ENCODE measurements at regions not wholly inside any gene's neighbourhood (a gene's known extent, or its start where the extent isn't known, plus 50 kb on each side); places are given as distances from the start of the nearest gene placed in this dataset.

- H3K27me3 ChIP-seq (ENCODE audit: control insufficient read depth, insufficient read depth, low read length): no peaks in the 10 kb centered on the region
- no peak overlapping the region for H3K4me3 ChIP-seq (ENCODE audit: low read length)
- Mint-ChIP-seq H3K27me3 (ENCODE audit: low read depth in 2 of 2) (peaks cover 8 to 16% of the 10 kb centered on the region in 2 donors), H3K27ac (no peak overlapping the region), H3K4me3 (no peak overlapping the region), H3K4me1 (peaks cover 0 to 10% of the 10 kb centered on the region in 2 donors), H3K36me3 (no peaks in the 10 kb centered on the region), H3K9me3 (no peaks in the 10 kb centered on the region)
- WGBS (ENCODE audit: insufficient coverage): 91% methylated on average over 18 of the region's 18 CpGs
- TF ChIP-seq, protein P1, sequence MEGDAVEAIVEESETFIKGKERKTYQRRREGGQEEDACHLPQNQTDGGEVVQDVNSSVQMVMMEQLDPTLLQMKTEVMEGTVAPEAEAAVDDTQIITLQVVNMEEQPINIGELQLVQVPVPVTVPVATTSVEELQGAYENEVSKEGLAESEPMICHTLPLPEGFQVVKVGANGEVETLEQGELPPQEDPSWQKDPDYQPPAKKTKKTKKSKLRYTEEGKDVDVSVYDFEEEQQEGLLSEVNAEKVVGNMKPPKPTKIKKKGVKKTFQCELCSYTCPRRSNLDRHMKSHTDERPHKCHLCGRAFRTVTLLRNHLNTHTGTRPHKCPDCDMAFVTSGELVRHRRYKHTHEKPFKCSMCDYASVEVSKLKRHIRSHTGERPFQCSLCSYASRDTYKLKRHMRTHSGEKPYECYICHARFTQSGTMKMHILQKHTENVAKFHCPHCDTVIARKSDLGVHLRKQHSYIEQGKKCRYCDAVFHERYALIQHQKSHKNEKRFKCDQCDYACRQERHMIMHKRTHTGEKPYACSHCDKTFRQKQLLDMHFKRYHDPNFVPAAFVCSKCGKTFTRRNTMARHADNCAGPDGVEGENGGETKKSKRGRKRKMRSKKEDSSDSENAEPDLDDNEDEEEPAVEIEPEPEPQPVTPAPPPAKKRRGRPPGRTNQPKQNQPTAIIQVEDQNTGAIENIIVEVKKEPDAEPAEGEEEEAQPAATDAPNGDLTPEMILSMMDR (IDR thresholded peaks at IDR 0.05): no peak
- DNase-seq: no peak
- no peak for ATAC-seq
- intact Hi-C loops (cut with micrococcal nuclease): no loop called here
- H3K4me1 ChIP-seq (ENCODE audit: control insufficient read depth, insufficient read depth, low read length): no peaks in the 10 kb centered on the region
- no peaks in the 10 kb centered on the region for H3K9me3 ChIP-seq (ENCODE audit: control insufficient read depth, insufficient read depth, low read length)
- no peak overlapping the region for H3K27ac ChIP-seq (ENCODE audit: low read length)
- H3K36me3 ChIP-seq (ENCODE audit: control insufficient read depth, insufficient read depth, low read length): no peaks in the 10 kb centered on the region
Measured at GRCh38 chr1:47558601-47559593, 121.1 kb downstream of the FOXD2 start.

DNA sequence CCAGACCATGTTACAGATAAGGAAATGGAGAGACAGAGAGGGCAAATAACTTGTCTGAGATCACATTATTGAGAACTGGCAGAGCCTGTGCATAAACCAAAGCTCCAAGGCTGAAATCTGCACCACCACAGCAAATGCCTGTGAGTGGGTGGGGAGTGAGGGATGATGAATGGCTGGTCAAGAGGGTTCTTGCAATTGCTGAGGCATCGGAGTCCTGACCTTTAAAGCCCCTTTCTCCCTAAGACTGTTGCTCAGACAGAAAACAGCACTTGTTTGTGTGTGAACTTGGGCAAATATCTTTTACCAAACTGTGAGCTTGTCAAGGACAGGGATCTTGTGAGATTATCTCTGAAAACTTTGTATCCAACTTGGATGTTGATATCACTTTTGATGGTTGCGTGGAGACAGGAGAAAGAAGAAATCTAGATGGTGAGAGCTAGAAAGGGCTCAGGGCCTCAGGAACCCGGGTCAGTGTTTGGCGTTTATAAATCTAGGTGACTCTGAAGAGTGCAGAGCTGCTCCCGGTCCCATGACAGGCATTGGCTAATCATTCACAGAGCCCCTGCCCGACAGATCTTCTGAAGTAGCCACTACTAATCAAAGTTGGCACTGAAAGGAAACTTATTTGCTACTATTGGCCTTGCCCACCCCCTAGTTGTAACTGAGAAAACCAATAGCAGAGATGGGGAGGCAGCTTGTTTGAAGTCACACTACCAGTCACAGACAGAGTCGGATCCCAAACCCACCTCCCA is 122.3 kb downstream of the FOXD2 start:
- WGBS (ENCODE audit: insufficient coverage): 85% methylated on average over 6 of the region's 7 CpGs
- TF ChIP-seq, protein P1 (IDR thresholded peaks at IDR 0.05): no peak
- DNase-seq (no peak), ATAC-seq (no peak)
- intact Hi-C loops (cut with micrococcal nuclease): no loop called here
- Histone ChIP-seq H3K9me3 (ENCODE audit: control insufficient read depth, insufficient read depth, low read length) (no peaks in the 10 kb centered on the region), H3K36me3 (ENCODE audit: control insufficient read depth, insufficient read depth, low read length) (no peaks in the 10 kb centered on the region), H3K4me3 (ENCODE audit: low read length) (no peak overlapping the region), H3K27me3 (ENCODE audit: control insufficient read depth, insufficient read depth, low read length) (no peaks in the 10 kb centered on the region), H3K4me1 (ENCODE audit: control insufficient read depth, insufficient read depth, low read length) (no peaks in the 10 kb centered on the region), H3K27ac (ENCODE audit: low read length) (no peak overlapping the region)
- H3K9me3 Mint-ChIP-seq: no peaks in the 10 kb centered on the region
- H3K4me3 Mint-ChIP-seq: no peak overlapping the region
- H3K27me3 Mint-ChIP-seq (ENCODE audit: low read depth in 2 of 2): peaks cover 4 to 8% of the 10 kb centered on the region in 2 donors
- H3K36me3 Mint-ChIP-seq: no peaks in the 10 kb centered on the region
- no peak overlapping the region for H3K27ac Mint-ChIP-seq
- peaks cover 0 to 10% of the 10 kb centered on the region in 2 donors for H3K4me1 Mint-ChIP-seq

GRCh38 chr1:47561523-47562007 is 123.7 kb downstream of the FOXD2 start:
- TF ChIP-seq, protein P1 (IDR thresholded peaks at IDR 0.05): no peak
- no peak overlapping the region for H3K4me3 Mint-ChIP-seq

More at GRCh38 chr1:47561523-47562007, 123.7 kb downstream of the FOXD2 start:
- WGBS (ENCODE audit: insufficient coverage): 80% methylated on average over 2 of the region's 2 CpGs
- Mint-ChIP-seq H3K36me3 (no peaks in the 10 kb centered on the region), H3K27me3 (ENCODE audit: low read depth in 2 of 2) (peaks cover 0 to 6% of the 10 kb centered on the region in 2 donors), H3K27ac (no peak overlapping the region), H3K4me1 (peaks cover 0 to 10% of the 10 kb centered on the region in 2 donors), H3K9me3 (no peaks in the 10 kb centered on the region)
- Histone ChIP-seq H3K36me3 (ENCODE audit: control insufficient read depth, insufficient read depth, low read length) (no peaks in the 10 kb centered on the region), H3K27me3 (ENCODE audit: control insufficient read depth, insufficient read depth, low read length) (no peaks in the 10 kb centered on the region), H3K9me3 (ENCODE audit: control insufficient read depth, insufficient read depth, low read length) (no peaks in the 10 kb centered on the region), H3K4me1 (ENCODE audit: control insufficient read depth, insufficient read depth, low read length) (no peaks in the 10 kb centered on the region), H3K4me3 (ENCODE audit: low read length) (no peak overlapping the region), H3K27ac (ENCODE audit: low read length) (no peak overlapping the region)
- intact Hi-C loops (cut with micrococcal nuclease): no loop called here
- DNase-seq: no peak
- ATAC-seq: no peak
